HG03095 (cell line): ENCODE measurements at regions not wholly inside any gene's neighbourhood (a gene's known extent, or its start where the extent isn't known, plus 50 kb on each side); places are given as distances from the start of the nearest gene placed in this dataset.

ENCODE experiments used
- ATAC-seq: cut with Tn5 transposase; IDR thresholded peaks from one replicate; pipeline ENCODE4 v1.9.1; 2021; ENCODE audit warnings: moderate library complexity; ENCODE audit not compliant: unreplicated experiment

DNA sequence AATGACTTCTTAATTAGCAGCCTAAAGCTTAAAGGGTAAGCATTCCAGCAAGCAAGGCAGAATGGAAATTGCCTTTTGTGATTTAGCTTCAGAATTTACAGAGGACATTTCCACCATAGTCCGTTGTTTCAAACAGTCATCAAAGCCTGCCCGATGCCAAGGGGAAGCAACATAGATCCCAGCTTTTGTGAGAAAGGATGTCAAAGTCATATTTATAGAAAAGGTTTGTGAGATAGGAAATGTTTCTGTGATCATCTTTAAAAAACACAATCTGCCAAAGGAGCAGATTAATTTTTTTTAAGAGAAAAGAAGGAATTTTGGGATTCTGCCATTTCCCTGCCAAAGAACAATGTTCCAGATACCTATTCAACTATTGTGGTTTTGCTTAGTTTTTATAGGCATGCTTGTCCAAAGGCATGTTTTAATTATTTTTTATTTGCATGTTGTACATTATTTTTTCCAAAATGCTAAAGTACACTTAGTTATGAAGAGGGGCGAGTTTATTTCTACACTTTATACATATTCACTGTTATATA lies 346.9 kb downstream of the ZNF608 start:
- no peak for ATAC-seq

DNA sequence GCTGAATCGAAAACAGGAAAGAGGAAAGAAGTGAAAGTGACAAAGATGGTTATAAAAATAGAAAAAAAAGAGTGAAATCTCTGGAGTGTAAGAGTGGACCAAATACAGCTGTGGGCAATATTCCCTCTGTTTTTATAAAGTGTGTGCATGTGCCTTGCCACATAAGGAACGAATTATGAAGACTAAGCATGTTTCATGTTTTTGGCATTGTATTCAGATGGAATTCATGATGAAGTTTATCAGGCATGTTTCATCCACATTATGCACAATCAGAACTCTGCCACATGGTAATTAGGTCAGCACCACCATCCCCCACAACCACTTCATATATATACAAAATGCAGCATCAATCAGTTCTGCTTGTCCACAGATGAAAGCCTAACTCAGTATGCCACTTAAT lies 348.0 kb downstream of the ZNF608 start:
- ATAC-seq: no peak

DNA sequence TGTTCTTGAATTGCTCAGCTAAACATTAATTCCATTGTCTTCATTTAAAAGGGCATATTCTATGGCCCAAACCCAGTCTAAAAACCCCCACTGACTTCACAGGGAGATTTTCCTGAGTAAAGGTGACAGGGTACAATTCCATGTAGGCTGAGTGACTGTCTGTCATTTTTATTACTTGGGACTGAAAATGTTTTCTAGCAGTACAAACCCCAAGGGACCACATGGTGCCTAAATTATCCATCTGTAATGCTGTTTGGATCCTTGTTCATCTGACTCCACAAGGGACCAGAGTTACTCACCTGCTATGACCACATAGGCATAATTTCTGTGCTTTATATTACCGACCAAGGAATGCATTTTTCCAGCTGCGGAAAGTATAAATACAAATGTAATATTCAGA lies 349.1 kb downstream of the ZNF608 start:
- ATAC-seq: no peak

DNA sequence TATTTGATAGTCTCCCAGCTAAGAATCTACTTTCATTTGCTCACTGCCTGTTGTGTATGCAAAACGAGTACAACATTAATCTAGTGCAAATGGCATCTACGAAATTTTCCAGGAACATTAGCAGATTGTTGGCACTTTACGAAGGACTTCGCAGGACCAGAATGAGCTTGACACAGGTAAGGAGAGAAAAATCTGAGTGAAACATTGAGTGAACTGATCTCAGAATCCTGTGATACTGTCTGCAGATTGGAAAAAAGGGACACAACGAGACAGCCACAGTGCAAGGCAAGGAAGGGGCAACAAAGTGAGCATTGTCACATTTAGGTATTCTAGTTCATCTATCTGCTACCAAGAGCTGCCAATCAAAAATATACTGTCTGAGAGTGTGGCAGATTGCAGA lies 350.5 kb downstream of the ZNF608 start:
- ATAC-seq: no peak

DNA sequence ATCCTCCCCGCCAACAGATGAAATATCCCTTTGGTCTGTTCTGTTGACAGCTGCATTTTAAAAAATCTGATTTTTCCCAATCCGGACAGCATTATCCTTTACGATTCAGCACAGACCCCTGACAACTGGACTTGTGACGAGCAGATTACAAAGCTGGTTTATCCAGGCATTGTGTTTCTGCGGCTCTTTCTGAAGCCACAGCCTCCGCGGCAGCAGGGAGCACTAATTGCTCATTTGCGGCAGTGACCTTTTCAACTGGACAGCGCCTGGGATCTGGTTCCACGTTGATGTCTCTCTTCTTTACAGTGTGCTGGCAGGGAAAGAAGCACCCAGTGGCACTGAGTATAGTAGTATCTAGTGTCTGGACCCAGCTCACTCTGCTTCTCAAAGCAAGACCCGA lies 351.2 kb downstream of the ZNF608 start:
- no peak for ATAC-seq

DNA sequence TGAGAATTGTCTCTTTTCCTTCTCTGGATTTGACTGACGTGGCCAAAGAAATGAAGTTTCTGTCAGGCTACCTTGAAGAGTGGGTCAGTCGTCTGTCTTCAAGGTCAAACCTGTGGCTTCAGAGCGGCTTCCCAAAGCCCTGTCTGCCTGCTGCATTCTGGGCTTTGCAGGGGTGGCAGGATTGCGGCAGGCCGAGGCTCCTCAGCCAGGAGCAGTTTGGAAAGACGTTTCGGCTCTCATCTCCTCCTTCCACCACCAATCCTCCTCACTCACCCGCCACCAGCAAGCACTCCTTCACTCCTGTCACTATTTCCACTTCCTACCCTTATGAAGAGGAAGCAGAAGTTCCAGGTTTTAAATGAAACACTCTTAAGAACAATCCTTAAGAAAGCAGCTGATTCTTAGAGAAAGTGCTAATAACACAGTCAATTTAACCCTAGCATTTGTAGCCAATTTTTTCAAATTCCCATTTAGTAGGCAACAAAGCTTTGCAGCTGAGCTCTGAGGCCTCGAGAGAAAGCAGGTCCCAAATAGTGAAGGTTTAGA lies 351.7 kb downstream of the ZNF608 start:
- ATAC-seq: no peak

DNA sequence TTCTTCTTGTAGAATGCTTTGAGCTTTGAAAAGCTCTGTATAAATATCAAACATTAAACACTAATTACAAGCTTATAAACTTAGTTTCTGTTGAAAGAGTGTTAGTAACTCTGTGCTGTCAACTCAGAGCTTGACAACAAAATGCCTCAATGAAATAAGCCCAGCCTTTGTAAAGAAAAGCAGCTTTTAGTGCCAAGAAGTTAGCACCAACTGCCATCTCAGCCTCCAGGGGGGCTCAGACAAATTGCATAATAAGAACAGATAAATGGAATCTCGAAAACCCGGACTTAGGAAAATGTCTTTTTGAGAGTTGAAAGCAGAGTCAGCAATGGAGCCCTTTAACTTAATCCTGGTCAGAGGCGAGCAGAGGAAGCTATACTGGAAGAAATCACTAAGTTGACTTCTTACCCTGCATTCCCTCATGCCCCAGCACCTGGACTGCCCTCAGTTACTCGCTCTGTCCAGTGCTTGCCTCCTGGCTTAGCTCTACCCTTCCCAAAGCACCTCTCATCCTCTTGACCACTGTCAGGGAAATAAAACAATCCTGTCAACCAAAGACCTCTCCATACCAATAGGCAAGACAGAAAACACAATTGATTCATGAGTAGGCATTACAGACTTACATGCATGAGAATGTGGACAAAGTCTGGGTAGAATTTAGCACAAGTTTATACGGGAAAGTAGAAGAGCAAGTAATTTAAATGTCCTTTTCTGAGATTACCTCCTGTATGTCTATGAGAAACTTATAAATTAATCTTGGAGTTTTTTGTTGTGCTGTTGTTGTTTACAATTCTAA lies 352.7 kb downstream of the ZNF608 start:
- no peak for ATAC-seq

DNA sequence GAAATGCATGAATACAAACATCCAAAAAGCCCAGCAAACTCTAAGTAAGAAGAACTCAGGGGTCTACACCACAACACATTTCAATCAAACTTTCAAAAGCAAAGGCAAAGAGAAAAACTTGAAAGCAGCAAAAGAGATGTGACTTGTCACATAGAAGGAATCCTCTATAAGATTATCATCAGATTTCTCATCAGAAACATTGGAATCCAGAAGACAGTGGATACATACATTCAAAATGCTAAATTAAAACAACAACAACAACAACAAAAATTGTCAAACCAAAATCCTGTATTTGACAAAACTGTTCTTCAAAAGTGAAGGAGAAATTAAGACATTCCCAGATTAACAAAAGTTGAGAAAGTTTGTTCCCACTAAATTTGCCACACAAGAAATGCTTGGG lies 362.7 kb downstream of the ZNF608 start:
- no peak for ATAC-seq

DNA sequence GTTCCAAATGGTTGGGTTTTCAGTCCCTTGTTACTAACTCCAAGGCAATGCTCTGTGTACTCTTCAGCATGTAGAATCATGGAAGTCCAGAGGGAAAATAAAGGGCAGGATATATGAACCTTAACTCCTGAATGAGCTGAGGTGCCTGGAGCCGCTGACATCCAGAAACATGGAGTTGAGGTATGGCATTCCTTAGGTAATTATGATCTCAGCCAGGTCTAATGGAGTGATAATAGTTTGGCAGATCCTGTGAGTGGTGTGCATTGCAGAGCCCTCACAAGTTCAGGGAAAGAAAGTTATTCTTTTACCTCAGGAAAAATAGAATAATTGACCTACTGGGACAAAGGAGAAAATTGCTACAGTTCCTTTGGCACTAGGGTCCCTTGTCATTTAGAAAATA lies 369.1 kb downstream of the ZNF608 start:
- no peak for ATAC-seq

DNA sequence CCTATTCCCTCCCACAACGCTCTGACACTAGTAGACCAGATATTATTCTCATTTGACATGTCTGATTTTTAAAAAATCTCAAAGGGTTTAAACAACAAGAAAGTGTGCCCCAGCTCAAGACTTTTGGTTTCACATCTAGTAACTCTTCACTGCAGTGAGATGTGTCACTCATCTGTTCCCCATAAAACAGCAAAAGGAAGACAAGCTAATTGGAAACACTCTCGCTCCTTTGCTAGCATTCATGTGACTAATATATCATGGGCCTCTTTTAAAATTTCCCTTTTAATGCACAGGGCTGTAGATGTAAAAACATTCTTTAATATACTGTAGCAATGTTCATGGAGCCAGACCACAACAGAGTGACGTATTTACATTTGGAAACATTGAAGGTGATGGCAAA lies 372.6 kb downstream of the ZNF608 start:
- ATAC-seq: no peak

DNA sequence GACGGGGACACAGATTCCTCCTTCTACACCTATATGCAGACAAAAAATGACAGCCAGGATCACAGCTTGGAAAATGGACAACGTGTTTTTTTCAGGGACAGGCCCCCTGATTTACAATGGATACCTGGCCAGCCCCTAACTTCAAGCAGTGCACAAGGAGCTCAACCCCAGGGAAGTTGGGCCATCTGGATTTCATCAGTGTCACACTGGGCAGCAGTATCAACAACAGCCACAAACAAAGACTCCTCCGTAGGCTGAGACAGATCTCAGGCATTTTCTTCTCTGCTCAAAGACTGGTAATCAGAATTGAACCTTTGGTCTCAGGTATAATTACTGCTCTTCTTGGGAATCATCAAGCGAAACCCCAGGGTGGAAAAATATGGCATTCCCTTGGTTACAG lies 374.0 kb downstream of the ZNF608 start:
- no peak for ATAC-seq

DNA sequence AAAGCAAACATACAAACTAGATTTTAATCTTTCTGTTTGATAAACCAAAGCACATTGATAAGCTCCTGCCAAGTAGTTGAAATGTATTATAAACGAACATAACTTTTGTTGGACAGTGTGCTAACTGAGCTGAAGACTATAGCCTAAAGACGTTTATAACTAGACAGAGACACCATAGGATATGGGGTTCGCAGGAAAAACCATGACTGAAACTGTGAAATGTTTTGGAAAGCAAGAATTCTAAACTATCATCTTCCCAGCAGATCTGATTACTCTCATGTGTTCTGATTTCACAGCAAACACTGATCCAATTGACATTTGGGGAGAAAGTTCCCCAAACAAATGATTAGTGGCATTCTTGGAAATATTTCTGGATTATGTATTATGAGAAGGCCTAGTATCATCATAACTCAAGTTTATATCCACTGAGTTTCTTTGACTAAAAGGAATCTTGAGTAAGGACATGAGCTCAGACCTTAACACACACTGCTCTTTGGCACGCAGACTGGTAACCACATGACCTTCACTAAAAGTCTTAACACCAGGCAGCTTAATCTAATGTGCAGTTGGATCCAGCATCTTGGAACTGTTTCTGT lies 375.2 kb downstream of the ZNF608 start:
- no peak for ATAC-seq

DNA sequence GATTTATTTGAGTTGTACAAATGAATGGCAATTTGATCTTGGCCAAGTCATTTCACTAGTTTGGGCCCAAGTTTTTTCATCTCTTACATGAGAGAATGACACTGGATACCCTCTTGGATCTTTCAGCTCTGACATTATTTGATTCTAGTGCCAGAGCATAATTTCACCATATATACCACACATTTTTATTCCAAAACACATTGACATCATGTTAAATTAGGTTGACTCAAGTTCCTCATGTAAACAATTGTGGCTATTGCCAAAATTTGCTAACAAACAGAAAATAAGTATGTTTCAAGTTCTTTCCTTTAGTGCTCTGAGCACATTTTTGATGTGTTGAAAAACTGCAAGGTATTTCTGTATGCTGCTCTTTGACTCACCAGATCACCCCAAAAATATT lies 375.8 kb downstream of the ZNF608 start:
- no peak for ATAC-seq

DNA sequence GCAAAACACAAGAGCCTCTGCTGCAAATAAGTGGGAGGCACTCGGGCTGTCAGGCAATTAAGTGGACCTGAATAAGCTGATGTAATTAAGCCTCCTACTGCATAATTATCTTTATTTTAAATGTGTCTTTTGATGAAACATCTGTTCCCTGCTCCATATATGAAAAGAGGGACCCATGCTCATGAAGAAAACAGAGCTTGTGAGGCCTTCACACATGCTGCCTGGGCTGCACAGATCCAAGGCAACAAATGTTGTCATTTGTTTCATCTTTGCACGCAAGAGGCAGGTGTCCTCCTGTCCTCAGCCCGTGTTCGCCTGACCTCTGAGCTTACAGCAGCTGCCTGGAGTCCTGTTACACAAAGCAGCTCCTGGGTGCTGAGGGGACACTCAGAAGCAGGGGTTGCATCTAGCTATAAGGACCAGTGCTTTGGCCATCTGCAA lies 381.1 kb downstream of the ZNF608 start:
- no peak for ATAC-seq

DNA sequence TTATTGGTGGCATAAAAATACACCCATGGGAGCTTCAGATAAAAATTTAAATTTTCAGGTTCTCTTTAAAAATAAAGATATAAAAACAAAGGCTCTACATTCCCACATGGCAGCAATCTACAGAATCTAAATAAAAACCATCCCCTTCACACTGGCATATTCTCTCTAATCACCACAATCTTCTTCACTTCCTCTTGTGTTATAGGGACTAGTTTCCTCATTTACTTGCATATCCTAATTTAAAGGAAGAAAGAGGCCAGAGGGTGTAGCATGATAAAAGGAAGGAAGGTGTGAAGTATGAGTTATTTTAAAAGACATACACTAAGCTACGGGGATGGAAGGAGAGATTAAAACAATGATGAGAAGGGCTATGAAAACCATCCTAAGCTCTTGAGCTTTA lies 390.5 kb downstream of the ZNF608 start:
- no peak for ATAC-seq

DNA sequence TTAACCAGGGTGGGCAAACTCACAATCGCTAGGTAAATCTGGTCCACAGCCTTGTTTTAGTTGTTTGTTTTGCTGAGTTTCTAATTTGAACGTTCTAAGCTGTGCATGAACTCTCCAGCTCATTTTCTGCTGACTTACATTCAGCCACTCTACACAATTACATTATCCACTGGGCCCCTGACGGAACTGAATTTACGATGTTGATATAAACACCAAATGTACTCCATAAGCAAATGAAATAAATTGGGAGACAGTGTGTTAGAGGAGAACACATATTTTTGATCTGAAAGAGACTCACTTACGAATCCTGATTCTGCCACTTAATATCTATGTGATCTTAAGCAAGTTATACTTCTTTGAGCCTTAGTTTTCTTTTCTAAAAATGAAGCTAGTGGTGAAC lies 393.4 kb downstream of the ZNF608 start:
- no peak for ATAC-seq

DNA sequence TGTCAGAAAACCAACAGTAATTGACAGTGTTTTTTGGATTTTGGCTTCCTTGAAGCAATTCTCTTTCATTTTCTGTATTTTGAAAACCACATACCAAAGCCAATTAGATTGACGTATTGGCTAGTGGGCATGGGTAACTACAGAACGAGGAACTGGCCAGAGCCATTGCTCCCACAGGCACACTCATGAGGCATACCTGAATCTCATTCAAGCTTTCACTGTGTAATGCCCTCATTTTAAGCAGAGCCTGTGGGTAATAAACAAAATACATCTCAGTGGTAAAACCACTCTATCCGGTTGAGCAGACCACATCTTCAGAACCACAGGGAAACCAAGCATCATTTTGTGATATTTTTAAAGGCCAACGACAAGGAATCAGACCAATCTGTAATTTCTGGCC lies 394.1 kb downstream of the ZNF608 start:
- no peak for ATAC-seq

DNA sequence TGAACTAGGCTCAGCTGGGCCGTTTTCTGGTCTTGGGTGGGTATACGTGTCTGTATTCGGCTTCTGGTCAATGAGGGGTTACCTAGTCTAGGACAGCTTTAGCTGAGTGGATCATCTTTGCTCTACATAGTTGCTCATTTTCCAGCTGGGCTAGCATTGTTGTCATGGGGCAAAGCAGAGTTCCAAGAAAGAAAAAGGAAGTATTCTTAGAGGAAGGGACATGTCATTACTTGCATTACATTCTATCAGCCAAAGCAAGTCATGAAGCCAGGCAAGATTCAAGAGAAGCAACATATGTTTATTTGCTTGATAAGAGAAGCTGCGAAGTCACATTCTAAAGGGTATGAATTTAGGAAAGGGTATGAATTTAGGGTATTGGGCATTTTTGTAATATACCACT lies 396.5 kb downstream of the ZNF608 start:
- no peak for ATAC-seq

DNA sequence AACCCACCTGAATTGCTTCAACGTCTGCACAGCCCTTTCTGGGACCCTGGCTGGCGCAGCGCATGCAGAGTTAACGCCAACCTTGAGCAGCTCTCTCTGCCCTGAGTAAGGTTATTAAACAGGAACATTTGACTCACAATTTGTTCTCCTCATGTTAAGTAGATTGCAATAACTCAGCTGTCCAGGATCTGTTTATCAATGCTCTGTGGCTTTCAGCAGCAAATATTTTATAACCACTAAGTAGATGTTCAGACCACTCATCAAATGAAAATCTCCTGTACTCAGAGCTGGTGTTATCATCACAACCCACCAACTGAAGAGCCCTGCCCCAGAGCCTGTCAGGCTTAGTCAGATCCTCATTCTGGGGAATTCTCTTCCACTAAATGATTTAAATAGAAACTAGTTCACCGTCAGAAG lies 403.0 kb downstream of the ZNF608 start:
- no peak for ATAC-seq

DNA sequence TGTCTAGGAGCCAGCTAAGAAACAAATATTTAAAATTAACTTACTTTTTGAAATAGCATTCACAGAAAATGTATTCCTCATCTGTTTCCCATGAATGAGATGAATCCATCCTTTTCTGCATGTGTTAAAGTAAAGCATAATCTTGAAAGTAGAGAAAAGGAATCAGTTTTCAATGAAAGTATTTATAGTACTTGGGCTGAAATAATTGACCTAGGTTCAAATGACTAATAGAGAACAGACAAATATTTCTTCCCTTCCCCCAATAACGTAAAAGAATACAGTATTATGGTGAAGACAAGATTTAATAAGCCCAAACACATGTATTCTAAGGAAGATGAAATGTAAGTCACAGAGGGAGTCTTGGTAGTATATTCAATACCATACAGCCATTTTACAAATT lies 403.5 kb downstream of the ZNF608 start:
- no peak for ATAC-seq

DNA sequence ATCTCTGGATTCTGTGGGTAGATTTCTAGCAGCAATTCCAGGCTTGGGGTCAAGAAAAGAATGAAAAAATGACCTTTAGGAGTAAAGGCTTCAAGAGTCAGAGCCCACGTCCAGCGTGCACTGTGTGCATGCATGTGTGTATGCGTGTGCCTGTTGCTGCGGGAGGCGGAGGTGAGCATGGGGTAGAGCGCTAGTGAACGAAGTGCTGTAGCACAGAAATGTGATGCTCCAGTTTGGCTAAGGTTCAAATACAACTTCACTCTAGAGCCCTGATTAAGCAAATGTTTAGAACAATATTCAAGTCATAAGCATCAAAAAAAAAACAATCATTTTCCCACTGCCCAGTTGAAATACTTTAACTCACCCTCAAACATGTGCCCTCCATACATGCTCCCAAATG lies 403.9 kb downstream of the ZNF608 start:
- ATAC-seq: no peak

DNA sequence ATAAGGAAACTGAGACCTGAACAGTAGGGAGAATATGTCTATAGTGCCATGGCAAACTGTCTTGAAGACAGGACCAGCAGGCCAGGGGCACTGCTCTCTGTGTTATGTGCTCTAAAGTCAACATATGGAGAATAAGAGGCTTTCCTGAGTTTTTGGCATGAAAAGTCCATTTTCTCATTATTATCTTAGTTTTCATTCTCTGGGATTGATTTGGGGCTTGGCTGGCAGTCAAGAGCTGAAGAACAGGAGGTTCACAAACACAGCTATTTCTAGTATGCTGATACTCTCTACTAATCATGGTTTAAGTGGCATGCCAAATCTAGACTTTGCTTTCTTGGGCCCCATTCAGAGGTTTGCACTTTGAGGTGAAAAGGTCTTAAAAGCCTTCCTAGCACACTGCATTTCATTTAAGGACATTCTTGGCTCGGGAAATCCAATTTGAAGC lies 404.4 kb downstream of the ZNF608 start:
- ATAC-seq: no peak
